GM18511 (cell line): ENCODE measurements at regions not wholly inside any gene's neighbourhood (a gene's known extent, or its start where the extent isn't known, plus 50 kb on each side); places are given as distances from the start of the nearest gene placed in this dataset.

Experiments
- ATAC-seq: cut with Tn5 transposase; IDR thresholded peaks from one replicate; pipeline ENCODE4 v1.9.1; 2021; ENCODE audit warnings: mild to moderate bottlenecking, moderate library complexity; ENCODE audit not compliant: unreplicated experiment

GRCh38 chr10:131620904-131621303, 279.9 kb upstream of the PPP2R2D start:
- ATAC-seq = no peak

GRCh38 chr10:131621784-131622624, 278.8 kb upstream of the PPP2R2D start:
- no peak for ATAC-seq

- ATAC-seq = no peak
Observed at GRCh38 chr10:131625041-131625440, 275.8 kb upstream of the PPP2R2D start.

- ATAC-seq = no peak
Observed at GRCh38 chr10:131626274-131626673, 274.5 kb upstream of the PPP2R2D start.

- no peak for ATAC-seq
Observed at GRCh38 chr10:131629026-131629770, 271.6 kb upstream of the PPP2R2D start.

- ATAC-seq = no peak
Observed at GRCh38 chr10:131630772-131631258, 270.0 kb upstream of the PPP2R2D start.

GRCh38 chr10:131631619-131632018, 269.2 kb upstream of the PPP2R2D start:
- ATAC-seq = no peak

GRCh38 chr10:131635564-131636015, 265.2 kb upstream of the PPP2R2D start:
- ATAC-seq = no peak

- ATAC-seq = no peak
Observed at GRCh38 chr10:131636116-131636515, 264.7 kb upstream of the PPP2R2D start.

GRCh38 chr10:131636841-131637724, 263.7 kb upstream of the PPP2R2D start:
- no peak for ATAC-seq

- no peak for ATAC-seq
Observed at GRCh38 chr10:131638049-131638879, 262.5 kb upstream of the PPP2R2D start.

- ATAC-seq = no peak
Observed at GRCh38 chr10:131638880-131639278, 261.9 kb upstream of the PPP2R2D start.

GRCh38 chr10:131640045-131640644, 260.7 kb upstream of the PPP2R2D start:
- no peak for ATAC-seq

- peak; percentile 99 for ATAC-seq
Observed at GRCh38 chr10:131641231-131641630, 259.6 kb upstream of the PPP2R2D start.

- no peak for ATAC-seq
Observed at GRCh38 chr10:131641898-131642297, 258.9 kb upstream of the PPP2R2D start.

- ATAC-seq = no peak
Observed at GRCh38 chr10:131642966-131643365, 257.8 kb upstream of the PPP2R2D start.

GRCh38 chr10:131644289-131644688, 256.5 kb upstream of the PPP2R2D start:
- ATAC-seq = no peak

GRCh38 chr10:131644864-131645658, 255.7 kb upstream of the PPP2R2D start:
- ATAC-seq = no peak

- ATAC-seq = no peak
Observed at GRCh38 chr10:131645756-131646155, 255.1 kb upstream of the PPP2R2D start.
